Midbrain (tissue), 1 donor: ENCODE measurements at regions not wholly inside any gene's neighbourhood (a gene's known extent, or its start where the extent isn't known, plus 50 kb on each side); places are given as distances from the start of the nearest gene placed in this dataset.

Experiments
- DNase-seq: peaks from one replicate; lab custom pipeline; 2025; lab: John Stamatoyannopoulos, UW

- DNase-seq = no peak
Observed at GRCh38 chr1:219521325-219521724, 91.6 kb downstream of the ZC3H11B start.

GRCh38 chr1:219520241-219520640, 92.7 kb downstream of the ZC3H11B start:
- no peak for DNase-seq

- DNase-seq = no peak
Observed at GRCh38 chr1:219518907-219519248, 94.0 kb downstream of the ZC3H11B start.

GRCh38 chr1:219518168-219518906, 94.6 kb downstream of the ZC3H11B start:
- no peak for DNase-seq

GRCh38 chr1:219517031-219517430, 95.9 kb downstream of the ZC3H11B start:
- no peak for DNase-seq

- no peak for DNase-seq
Observed at GRCh38 chr1:219514728-219515127, 98.2 kb downstream of the ZC3H11B start.

GRCh38 chr1:219507437-219507836, 105.5 kb downstream of the ZC3H11B start:
- DNase-seq = no peak

- DNase-seq = no peak
Observed at GRCh38 chr1:219506936-219507335, 106.0 kb downstream of the ZC3H11B start.

- DNase-seq = no peak
Observed at GRCh38 chr1:219506473-219506899, 106.4 kb downstream of the ZC3H11B start.

GRCh38 chr1:219505886-219506285, 107.0 kb downstream of the ZC3H11B start:
- DNase-seq = no peak

- DNase-seq = no peak
Observed at GRCh38 chr1:219503604-219504003, 109.3 kb downstream of the ZC3H11B start.

GRCh38 chr1:219500327-219500897, 112.5 kb downstream of the ZC3H11B start:
- DNase-seq = no peak

- no peak for DNase-seq
Observed at GRCh38 chr1:219498666-219499065, 114.2 kb downstream of the ZC3H11B start.

- DNase-seq = no peak
Observed at GRCh38 chr1:219495737-219496408, 117.0 kb downstream of the ZC3H11B start.

- no peak for DNase-seq
Observed at GRCh38 chr1:219492717-219493116, 120.2 kb downstream of the ZC3H11B start.

GRCh38 chr1:219490566-219490965, 122.3 kb downstream of the ZC3H11B start:
- no peak for DNase-seq

- DNase-seq = no peak
Observed at GRCh38 chr1:219489636-219490035, 123.3 kb downstream of the ZC3H11B start.

- no peak for DNase-seq
Observed at GRCh38 chr1:219488275-219488674, 124.6 kb downstream of the ZC3H11B start.

GRCh38 chr1:219483530-219483929, 129.4 kb downstream of the ZC3H11B start:
- no peak for DNase-seq

- DNase-seq = no peak
Observed at GRCh38 chr1:219480011-219480410, 132.9 kb downstream of the ZC3H11B start.

GRCh38 chr1:219478811-219479210, 134.1 kb downstream of the ZC3H11B start:
- DNase-seq = no peak

- DNase-seq = no peak
Observed at GRCh38 chr1:219477861-219478260, 135.0 kb downstream of the ZC3H11B start.

- no peak for DNase-seq
Observed at GRCh38 chr1:219476716-219477115, 136.2 kb downstream of the ZC3H11B start.
